Activated CD8-positive, alpha-beta T cell treated with anti-CD3 and anti-CD28 coated beads, Interleukin-2, amount 10 ng/mL, durations not matched to agents 7 days and 5 days (primary cell): ENCODE measurements at regions not wholly inside any gene's neighbourhood (a gene's known extent, or its start where the extent isn't known, plus 50 kb on each side); places are given as distances from the start of the nearest gene placed in this dataset.

Experiments
- ATAC-seq: fragments of 150-1000 bp; cut with Tn5 transposase; one replicate; pipeline ENCODE4 v1.10.0; 2021; ENCODE audit warnings: moderate library complexity
- CTCF ChIA-PET: fragments of 350-600 bp; sonication (Branson Sonifier 250); formaldehyde crosslinking; loops from one replicate; lab custom pipeline; 2021; ENCODE audit warnings: antibody characterized with exemption; lab: Charles Lee
- POLR2A ChIA-PET: fragments of 350-600 bp; sonication (Branson Sonifier 250); formaldehyde crosslinking; loops from one replicate; lab custom pipeline; 2021; ENCODE audit warnings: antibody characterized with exemption; lab: Charles Lee
- DNase-seq: peaks from one replicate; pipeline ENCODE4 v3.0.0-alpha.2; 2020
- H3K27ac Mint-ChIP-seq: one replicate; pipeline ENCODE4 v1.8.0; 2021; ENCODE audit warnings: mild to moderate bottlenecking, mixed read lengths
- H3K27me3 Mint-ChIP-seq: one replicate; pipeline ENCODE4 v1.8.0; 2021; ENCODE audit warnings: low read depth, mixed read lengths
- H3K36me3 Mint-ChIP-seq: one replicate; pipeline ENCODE4 v1.8.0; 2021; ENCODE audit warnings: low read depth, mixed read lengths
- H3K4me1 Mint-ChIP-seq: one replicate; pipeline ENCODE4 v1.8.0; 2021; ENCODE audit warnings: low read depth, mixed read lengths
- H3K4me3 Mint-ChIP-seq: one replicate; pipeline ENCODE4 v1.8.0; 2021; ENCODE audit warnings: mild to moderate bottlenecking, mixed read lengths
- H3K9me3 Mint-ChIP-seq: one replicate; pipeline ENCODE4 v1.8.0; 2022; ENCODE audit warnings: mixed read lengths; ENCODE audit not compliant: insufficient read depth

DNA sequence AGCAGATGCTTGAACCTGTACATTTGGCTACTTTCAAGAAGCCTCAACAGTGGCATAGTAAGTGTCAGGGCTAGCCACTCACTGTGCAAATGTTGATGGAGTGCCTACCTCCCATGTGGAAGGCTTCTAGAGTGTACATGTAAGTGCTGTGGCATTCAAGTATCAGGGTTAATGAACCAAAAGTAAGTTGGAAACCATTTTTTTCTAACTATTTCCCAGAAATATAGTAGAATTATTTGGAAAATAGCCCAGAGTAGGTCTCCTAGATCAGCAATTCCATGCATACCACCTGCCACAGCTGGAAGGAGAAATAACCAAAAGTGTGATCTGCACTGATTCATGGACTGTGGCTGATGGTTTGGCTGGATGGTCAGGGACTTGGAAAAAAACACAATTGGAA, 53.3 kb downstream of the FOXD1 start:
- Mint-ChIP-seq H3K4me3 (no peak overlapping the region), H3K4me1 (no peaks in the 10 kb centered on the region), H3K36me3 (no peaks in the 10 kb centered on the region), H3K27me3 (peaks cover 37% of the 10 kb centered on the region), H3K27ac (no peak overlapping the region), H3K9me3 (no peaks in the 10 kb centered on the region)
- CTCF ChIA-PET: no interaction called here
- POLR2A ChIA-PET: no interaction called here
- DNase-seq (no peak), ATAC-seq (no peak)

DNA sequence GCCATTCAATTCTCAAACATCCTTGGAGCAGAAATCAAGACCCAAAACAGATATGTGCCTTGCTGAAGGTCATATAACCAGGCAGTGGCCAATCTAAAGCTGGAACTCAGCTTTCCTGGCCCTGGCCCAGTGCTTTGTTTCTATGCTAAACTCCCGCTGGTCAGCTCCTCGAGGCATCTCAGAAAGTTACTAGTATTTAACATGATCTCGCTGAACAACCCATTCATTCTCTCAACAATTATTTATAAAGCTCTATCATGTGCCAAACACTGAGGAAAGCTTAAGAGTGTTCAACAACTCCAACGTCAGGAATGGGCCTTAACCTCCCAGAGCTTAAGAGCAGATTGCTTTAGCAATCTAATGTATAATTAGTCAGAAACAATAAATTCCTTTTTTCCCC, 54.0 kb downstream of the FOXD1 start:
- DNase-seq (no peak), ATAC-seq (no peak)
- Mint-ChIP-seq H3K36me3 (no peaks in the 10 kb centered on the region), H3K27me3 (peaks cover 38% of the 10 kb centered on the region), H3K4me3 (no peak overlapping the region), H3K9me3 (no peaks in the 10 kb centered on the region), H3K27ac (no peak overlapping the region), H3K4me1 (no peaks in the 10 kb centered on the region)
- CTCF ChIA-PET: no interaction called here
- POLR2A ChIA-PET: no interaction called here

DNA sequence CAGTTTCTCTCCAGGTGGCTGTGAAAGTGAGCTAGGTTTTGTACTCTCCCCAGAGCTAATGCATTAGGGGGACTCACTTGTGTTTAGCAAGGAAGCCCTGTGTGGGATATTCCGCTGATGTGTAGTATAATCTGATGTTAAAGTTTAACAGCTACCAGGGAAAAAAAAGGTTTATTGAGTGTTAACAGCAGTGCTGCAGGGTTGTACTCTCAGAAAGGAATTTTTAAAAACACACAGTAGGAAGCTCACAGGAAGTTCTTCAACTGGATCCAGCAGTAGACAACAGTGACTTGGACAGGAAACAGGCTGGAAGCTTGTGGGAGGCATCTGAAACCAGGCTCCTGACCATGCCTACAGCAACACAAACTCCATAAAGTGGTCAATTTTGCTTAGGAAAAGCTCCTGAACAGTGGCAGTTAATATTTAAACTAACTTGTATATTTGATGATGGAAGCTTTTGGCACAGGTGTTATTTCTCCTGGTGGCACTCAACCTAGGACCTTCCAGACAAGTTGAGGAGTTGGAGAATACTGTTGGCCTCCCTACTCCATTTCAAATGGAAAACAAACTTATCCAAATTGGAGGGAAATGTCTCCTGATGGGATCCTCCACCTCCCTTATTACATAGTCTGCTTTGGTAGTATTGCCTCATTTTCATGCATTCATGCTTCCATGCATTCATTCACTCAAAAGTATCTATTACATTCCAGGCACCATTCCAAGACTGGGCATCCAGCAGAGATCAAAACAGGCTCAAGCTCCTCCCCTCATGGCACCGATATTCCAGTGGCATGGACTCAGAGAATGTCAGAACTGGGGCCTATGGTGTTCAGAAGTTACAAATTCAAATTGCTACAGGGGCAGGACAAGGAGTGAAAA, 54.7 kb downstream of the FOXD1 start:
- ATAC-seq (no peak), DNase-seq (no peak)
- H3K4me1 Mint-ChIP-seq: no peaks in the 10 kb centered on the region
- no peaks in the 10 kb centered on the region for H3K36me3 Mint-ChIP-seq
- no peak overlapping the region for H3K27ac Mint-ChIP-seq
- no peaks in the 10 kb centered on the region for H3K9me3 Mint-ChIP-seq
- H3K4me3 Mint-ChIP-seq: no peak overlapping the region
- H3K27me3 Mint-ChIP-seq: peaks cover 41% of the 10 kb centered on the region
- CTCF ChIA-PET: interaction anchor here (1.2 kb wide), 1 partner anchor 60 kb away, joined by 3 read pairs; no protein-coding TSS in a partner anchor
- POLR2A ChIA-PET: no interaction called here

DNA sequence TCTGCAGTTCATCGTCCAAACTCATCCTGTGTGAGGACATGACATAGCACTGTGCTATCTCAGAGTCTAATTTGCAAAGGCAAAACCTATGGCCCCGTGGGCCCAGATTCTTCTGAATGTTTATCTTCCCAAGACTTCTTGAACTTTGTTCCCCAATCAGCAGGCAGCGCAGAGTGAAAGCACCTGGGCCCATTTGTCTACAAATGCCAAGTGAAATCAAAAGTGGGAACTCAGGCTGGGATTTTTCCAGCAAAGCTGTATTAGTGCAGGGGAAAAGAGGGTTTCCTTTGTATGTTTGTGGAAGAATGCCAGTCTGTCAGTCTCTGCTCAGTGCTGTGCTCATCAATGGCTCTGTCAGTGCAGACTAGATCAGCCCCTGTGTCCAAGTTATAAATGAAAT, 55.8 kb downstream of the FOXD1 start:
- no peak for DNase-seq
- CTCF ChIA-PET: no interaction called here
- Mint-ChIP-seq H3K4me3 (no peak overlapping the region), H3K27ac (no peak overlapping the region), H3K27me3 (peaks cover 42% of the 10 kb centered on the region), H3K9me3 (no peaks in the 10 kb centered on the region), H3K36me3 (no peaks in the 10 kb centered on the region), H3K4me1 (peaks cover 7% of the 10 kb centered on the region)
- no peak for ATAC-seq
- POLR2A ChIA-PET: no interaction called here

DNA sequence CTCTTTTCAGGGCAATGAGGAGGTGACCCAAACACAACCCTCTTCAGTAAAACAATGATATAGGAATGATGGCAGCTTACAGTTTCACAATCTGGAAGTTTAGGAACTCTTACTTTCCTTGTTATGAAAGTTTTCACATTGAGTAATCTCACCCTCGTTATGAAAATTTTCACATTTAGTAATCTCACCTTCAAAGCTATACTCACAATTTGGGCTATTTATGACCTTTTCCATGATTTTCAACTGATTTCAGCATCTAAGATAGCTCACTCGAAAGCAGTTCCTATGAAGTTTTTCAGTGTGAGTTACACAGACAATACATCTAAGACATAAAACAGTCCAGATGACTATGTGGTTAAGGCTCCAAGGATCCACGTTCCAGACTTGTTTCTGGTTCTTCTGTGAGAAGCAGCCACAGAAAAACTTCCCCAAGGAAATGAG, 57.1 kb downstream of the FOXD1 start:
- H3K4me1 Mint-ChIP-seq: peaks cover 16% of the 10 kb centered on the region
- CTCF ChIA-PET: no interaction called here
- DNase-seq: no peak

DNA sequence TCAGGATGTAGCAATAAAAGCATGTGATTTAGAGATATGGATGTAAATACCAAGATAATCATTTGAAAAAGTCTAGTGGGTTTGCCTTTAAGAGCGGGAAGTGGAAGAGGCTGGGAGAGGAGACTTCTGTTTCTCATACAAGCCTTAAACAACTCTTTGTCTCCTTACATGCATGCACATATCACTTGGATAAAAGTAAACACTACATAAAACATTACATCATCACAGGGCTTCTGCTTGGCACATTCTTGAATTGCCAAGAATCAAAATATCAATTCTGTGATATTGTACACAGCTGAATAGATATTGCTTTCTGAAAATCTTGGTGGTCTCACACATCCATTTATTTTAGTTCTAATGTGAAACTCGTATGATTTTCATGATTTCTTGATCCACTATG, 57.6 kb downstream of the FOXD1 start:
- DNase-seq: no peak
- ChIA-PET CTCF (no interaction called here), POLR2A (no interaction called here)
- peaks cover 3% of the 10 kb centered on the region for H3K36me3 Mint-ChIP-seq
- H3K9me3 Mint-ChIP-seq: peaks cover 5% of the 10 kb centered on the region
- no peak for ATAC-seq
- H3K4me1 Mint-ChIP-seq: peaks cover 17% of the 10 kb centered on the region
- H3K4me3 Mint-ChIP-seq: no peak overlapping the region
- no peak overlapping the region for H3K27ac Mint-ChIP-seq
- H3K27me3 Mint-ChIP-seq: peaks cover 38% of the 10 kb centered on the region

More for the DNA sequence above, 57.1 kb downstream of the FOXD1 start:
- ATAC-seq: no peak
- Mint-ChIP-seq H3K36me3 (peaks cover 1% of the 10 kb centered on the region), H3K27me3 (peaks cover 36% of the 10 kb centered on the region), H3K4me3 (no peak overlapping the region), H3K27ac (no peak overlapping the region), H3K9me3 (no peaks in the 10 kb centered on the region)
- POLR2A ChIA-PET: no interaction called here

DNA sequence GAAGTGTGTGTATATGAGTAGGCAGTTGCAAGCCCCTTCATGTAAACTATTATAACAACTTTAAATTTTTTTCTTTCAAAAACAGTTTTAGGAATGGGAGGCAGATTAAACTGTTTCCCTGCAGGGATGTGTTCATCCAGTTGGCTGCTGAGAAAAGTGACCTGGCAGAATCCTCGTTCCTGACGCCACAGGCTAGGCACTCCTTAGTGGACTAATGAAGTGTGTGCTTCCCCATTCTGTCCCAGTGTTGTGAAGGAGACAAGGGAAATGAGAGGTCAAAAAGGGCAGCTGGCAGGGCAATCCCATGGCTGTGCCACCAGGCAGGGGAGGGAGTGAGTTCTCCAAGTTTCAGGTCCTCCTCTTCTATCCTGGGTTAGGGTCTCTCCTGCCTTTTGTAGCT, 59.8 kb downstream of the FOXD1 start:
- POLR2A ChIA-PET: no interaction called here
- no peak for ATAC-seq
- H3K27me3 Mint-ChIP-seq: peaks cover 44% of the 10 kb centered on the region
- H3K4me3 Mint-ChIP-seq: no peak overlapping the region
- CTCF ChIA-PET: no interaction called here
- H3K9me3 Mint-ChIP-seq: peaks cover 24% of the 10 kb centered on the region
- H3K27ac Mint-ChIP-seq: no peak overlapping the region
- H3K36me3 Mint-ChIP-seq: peaks cover 14% of the 10 kb centered on the region
- peaks cover 17% of the 10 kb centered on the region for H3K4me1 Mint-ChIP-seq
- no peak for DNase-seq

DNA sequence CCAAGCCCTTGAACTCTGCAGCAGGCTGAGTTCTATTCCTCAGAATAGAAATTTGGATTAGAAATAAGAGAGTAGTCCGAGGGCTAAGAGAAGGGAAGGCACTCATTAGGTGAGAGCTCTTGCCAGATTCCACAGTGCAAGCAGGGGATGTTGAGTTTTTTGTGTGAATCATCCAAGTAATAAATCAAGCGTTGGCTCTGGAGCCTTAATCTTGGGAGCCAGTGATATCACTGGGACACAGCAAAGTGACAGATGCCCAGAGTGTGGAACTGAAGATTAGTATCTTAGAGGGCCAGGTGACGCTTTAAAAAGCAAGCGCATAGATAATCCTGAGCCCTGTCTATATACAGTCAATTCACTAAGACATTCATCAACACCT, 60.3 kb downstream of the FOXD1 start:
- no peak for DNase-seq
- CTCF ChIA-PET: interaction anchor here (1.0 kb wide), 1 partner anchor 223 kb away, joined by 3 read pairs; no protein-coding TSS in a partner anchor
- POLR2A ChIA-PET: no interaction called here
- Mint-ChIP-seq H3K27ac (no peak overlapping the region), H3K9me3 (peaks cover 26% of the 10 kb centered on the region), H3K4me3 (no peak overlapping the region), H3K27me3 (peaks cover 49% of the 10 kb centered on the region), H3K4me1 (peaks cover 17% of the 10 kb centered on the region), H3K36me3 (peaks cover 15% of the 10 kb centered on the region)
- no peak for ATAC-seq

DNA sequence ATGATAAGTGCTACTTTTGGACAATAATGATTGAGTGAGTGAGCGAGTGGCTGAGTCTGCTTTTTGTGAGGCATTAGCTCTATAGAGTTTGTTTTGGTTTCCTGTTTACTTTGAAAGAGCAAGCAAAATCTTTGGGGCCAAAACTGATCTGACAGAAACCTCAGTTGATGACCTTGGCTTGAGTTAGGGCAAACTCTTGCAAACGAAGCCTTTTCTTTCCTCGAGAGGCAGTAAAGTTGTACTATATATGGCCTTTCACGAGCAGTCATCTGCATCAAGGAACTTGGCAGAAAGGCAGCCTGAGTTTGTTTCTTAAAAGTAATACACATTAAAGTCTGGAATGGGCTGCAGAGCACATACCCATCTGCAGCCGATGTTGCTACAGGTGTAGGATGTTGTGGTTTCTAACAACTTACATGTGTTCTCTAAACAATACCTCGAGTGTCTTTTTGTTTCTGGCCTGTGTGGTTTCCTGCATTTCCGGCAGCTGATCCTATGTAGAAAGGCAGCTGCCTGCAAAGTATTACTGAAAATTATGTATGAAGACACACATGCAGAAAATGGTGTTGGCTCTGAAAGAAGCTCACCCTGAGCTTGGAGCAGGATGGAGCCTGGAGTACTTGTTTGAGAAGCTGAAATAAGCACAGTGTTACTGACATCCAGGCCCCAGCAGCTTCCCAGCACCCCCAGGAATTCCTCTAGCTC, 60.8 kb downstream of the FOXD1 start:
- H3K9me3 Mint-ChIP-seq: peaks cover 26% of the 10 kb centered on the region
- DNase-seq: peak; percentile 80
- H3K27ac Mint-ChIP-seq: peak overlapping the region; percentile 5
- ChIA-PET POLR2A (no interaction called here), CTCF (interaction anchor here (1.0 kb wide), 1 partner anchor 223 kb away, joined by 3 read pairs; no protein-coding TSS in a partner anchor)
- H3K4me1 Mint-ChIP-seq: peaks cover 17% of the 10 kb centered on the region
- peaks cover 17% of the 10 kb centered on the region for H3K36me3 Mint-ChIP-seq
- H3K27me3 Mint-ChIP-seq: peaks cover 54% of the 10 kb centered on the region
- peak overlapping the region; percentile 25 for H3K4me3 Mint-ChIP-seq
- peak; percentile 94 for ATAC-seq

DNA sequence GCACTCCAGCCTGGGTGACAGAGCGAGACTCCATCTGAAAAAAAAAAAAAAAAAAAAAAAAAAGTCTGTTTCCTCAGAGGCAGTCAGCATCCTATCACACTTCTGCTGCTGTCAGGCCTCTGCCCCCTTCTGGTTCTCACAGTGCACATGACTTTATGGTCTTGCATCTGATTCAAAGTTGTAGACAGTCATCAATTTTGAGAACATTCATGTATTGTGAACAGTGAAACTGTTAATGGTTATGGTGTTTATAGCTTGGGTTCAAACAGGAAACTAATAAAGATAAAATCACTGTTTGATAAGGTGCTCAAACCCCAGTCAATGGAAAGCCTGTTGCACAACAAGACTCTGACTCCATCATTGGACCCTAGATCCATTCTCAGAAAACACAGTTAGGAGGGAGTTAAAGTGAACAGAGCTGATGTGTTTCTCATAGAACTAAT, 61.4 kb downstream of the FOXD1 start:
- peak overlapping the region; percentile 5 for H3K27ac Mint-ChIP-seq
- no peak for DNase-seq
- no peak overlapping the region for H3K4me3 Mint-ChIP-seq

DNA sequence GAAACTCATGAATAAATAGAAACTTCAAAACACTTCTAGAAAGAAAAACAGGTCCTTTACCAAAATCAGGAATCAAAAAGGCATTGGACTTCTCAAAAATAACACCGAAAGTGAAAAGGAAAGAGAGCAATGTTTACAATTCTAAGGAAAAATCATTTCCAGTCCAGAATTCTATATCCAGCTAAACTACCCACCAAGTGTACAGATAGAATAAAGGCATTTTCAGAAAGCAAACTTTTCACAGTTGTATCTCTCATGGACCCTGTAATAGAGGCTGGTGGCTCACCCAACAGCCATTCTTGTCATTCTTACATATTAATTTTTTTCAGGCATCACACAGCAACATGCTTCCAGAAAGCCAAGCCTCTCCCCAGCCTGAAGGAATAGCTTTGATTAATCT, 63.7 kb downstream of the FOXD1 start:
- no peak for ATAC-seq
- Mint-ChIP-seq H3K4me3 (no peak overlapping the region), H3K4me1 (peaks cover 23% of the 10 kb centered on the region), H3K27me3 (peaks cover 55% of the 10 kb centered on the region), H3K9me3 (peaks cover 26% of the 10 kb centered on the region), H3K36me3 (peaks cover 25% of the 10 kb centered on the region), H3K27ac (no peak overlapping the region)
- ChIA-PET CTCF (no interaction called here), POLR2A (no interaction called here)
- DNase-seq: no peak

More for the DNA sequence above, 61.4 kb downstream of the FOXD1 start:
- peaks cover 55% of the 10 kb centered on the region for H3K27me3 Mint-ChIP-seq
- ATAC-seq: no peak
- H3K36me3 Mint-ChIP-seq: peaks cover 17% of the 10 kb centered on the region
- ChIA-PET POLR2A (no interaction called here), CTCF (no interaction called here)
- H3K4me1 Mint-ChIP-seq: peaks cover 17% of the 10 kb centered on the region
- H3K9me3 Mint-ChIP-seq: peaks cover 26% of the 10 kb centered on the region

DNA sequence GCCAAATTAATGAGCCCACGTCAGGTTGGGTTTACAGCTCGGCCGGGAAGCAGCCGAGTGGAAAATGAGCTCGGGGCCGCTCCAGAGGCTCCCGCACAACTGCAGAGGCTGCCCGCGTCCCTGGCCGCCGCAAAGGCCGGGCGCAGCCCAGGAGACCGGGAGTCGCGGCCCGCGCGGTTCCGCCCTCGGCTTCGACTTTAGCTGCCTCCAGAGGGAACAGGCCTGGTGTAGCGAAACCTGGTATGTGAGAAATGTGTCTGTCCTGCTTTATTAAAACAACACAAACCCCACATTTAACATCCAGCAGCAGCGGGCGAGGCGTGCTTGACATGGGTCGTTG, 66.2 kb downstream of the FOXD1 start:
- POLR2A ChIA-PET: no interaction called here
- no peak for ATAC-seq
- peaks cover 25% of the 10 kb centered on the region for H3K36me3 Mint-ChIP-seq

More for the DNA sequence above, 66.2 kb downstream of the FOXD1 start:
- Mint-ChIP-seq H3K4me3 (peak overlapping the region; percentile 25), H3K9me3 (peaks cover 26% of the 10 kb centered on the region), H3K27ac (no peak overlapping the region), H3K27me3 (peaks cover 72% of the 10 kb centered on the region), H3K4me1 (peaks cover 12% of the 10 kb centered on the region)
- CTCF ChIA-PET: no interaction called here
- DNase-seq: no peak
